ENCODE measurements at regions not wholly inside any gene's neighbourhood (a gene's known extent, or its start where the extent isn't known, plus 50 kb on each side); places are given as distances from the start of the nearest gene placed in this dataset.

- Histone ChIP-seq H3K27me3 (no peaks in the 10 kb centered on the region), H3K9me3 (no peaks in the 10 kb centered on the region), H3K36me3 (no peaks in the 10 kb centered on the region), H3K4me3 (no peak overlapping the region), H3K27ac (no peak overlapping the region), H3K4me1 (peaks cover 16% of the 10 kb centered on the region)
- intact Hi-C loops (cut with DNase I), result no loop called here
- TF ChIP-seq CTCF (IDR thresholded peaks at IDR 0.05), result no peak
- no peak for DNase-seq
- ATAC-seq, result no peak
These were observed 62.1 kb upstream of the SESN3 start for GRCh38 chr11:95293116-95293515.

GRCh38 chr11:95291946-95292345 lies 60.9 kb upstream of the SESN3 start:
- Histone ChIP-seq H3K9me3 (no peaks in the 10 kb centered on the region), H3K36me3 (no peaks in the 10 kb centered on the region), H3K4me3 (no peak overlapping the region), H3K27me3 (no peaks in the 10 kb centered on the region), H3K27ac (no peak overlapping the region), H3K4me1 (peaks cover 12% of the 10 kb centered on the region)
- no peak for ATAC-seq
- intact Hi-C loops (cut with DNase I), result no loop called here
- no peak for TF ChIP-seq CTCF (IDR thresholded peaks at IDR 0.05)
- DNase-seq, result no peak

- Histone ChIP-seq H3K36me3 (no peaks in the 10 kb centered on the region), H3K27ac (no peak overlapping the region), H3K27me3 (no peaks in the 10 kb centered on the region), H3K4me3 (no peak overlapping the region), H3K9me3 (no peaks in the 10 kb centered on the region), H3K4me1 (no peaks in the 10 kb centered on the region)
- ATAC-seq, result no peak
- intact Hi-C loops (cut with DNase I), result no loop called here
- no peak for TF ChIP-seq CTCF (IDR thresholded peaks at IDR 0.05)
- no peak for DNase-seq
These were observed 58.5 kb upstream of the SESN3 start for GRCh38 chr11:95289378-95290101.

GRCh38 chr11:95284057-95285052 lies 53.4 kb upstream of the SESN3 start:
- no peak for ATAC-seq
- no peaks in the 10 kb centered on the region for H3K9me3 ChIP-seq

GRCh38 chr11:95283650-95284049 lies 52.6 kb upstream of the SESN3 start:
- Histone ChIP-seq H3K36me3 (no peaks in the 10 kb centered on the region), H3K4me1 (no peaks in the 10 kb centered on the region), H3K27me3 (no peaks in the 10 kb centered on the region), H3K9me3 (no peaks in the 10 kb centered on the region), H3K27ac (no peak overlapping the region), H3K4me3 (no peak overlapping the region)
- ATAC-seq, result peak; percentile 39
- no peak for DNase-seq
- no peak for TF ChIP-seq CTCF (IDR thresholded peaks at IDR 0.05)
- intact Hi-C loops (cut with DNase I), result no loop called here

More at GRCh38 chr11:95284057-95285052, 53.4 kb upstream of the SESN3 start:
- H3K36me3 ChIP-seq, result no peaks in the 10 kb centered on the region
- no peaks in the 10 kb centered on the region for H3K4me1 ChIP-seq
- DNase-seq, result no peak
- TF ChIP-seq CTCF (IDR thresholded peaks at IDR 0.05), result no peak
- no peaks in the 10 kb centered on the region for H3K27me3 ChIP-seq
- H3K4me3 ChIP-seq, result no peak overlapping the region
- intact Hi-C loops (cut with DNase I), result no loop called here
- H3K27ac ChIP-seq, result no peak overlapping the region

All from upper lobe of right lung (tissue), 1 donor.